Stimulated activated CD4-positive, alpha-beta T cell treated with anti-CD3 and anti-CD28 coated beads, Interleukin-1b, Interleukin-23, amount 100 ng/mL, for 24 hours (primary cell): ENCODE measurements at regions not wholly inside any gene's neighbourhood (a gene's known extent, or its start where the extent isn't known, plus 50 kb on each side); places are given as distances from the start of the nearest gene placed in this dataset.
"Not testable (repeated sequence)": the region's sequence is repeated elsewhere in the genome, so short reads cannot be mapped to it uniquely, and the experiment has no call there.

Experiments
- DNase-seq, 4 experiments: peaks; one replicate each; pipeline ENCODE4 v3.0.0-alpha.2; 2020; ENCODE audit warnings: low read depth in 4 of 4, low spot score in 1 of 4

- no peak for DNase-seq
These were observed 118.1 kb upstream of the FOXN3 start for GRCh38 chr14:89534902-89535685.

DNA sequence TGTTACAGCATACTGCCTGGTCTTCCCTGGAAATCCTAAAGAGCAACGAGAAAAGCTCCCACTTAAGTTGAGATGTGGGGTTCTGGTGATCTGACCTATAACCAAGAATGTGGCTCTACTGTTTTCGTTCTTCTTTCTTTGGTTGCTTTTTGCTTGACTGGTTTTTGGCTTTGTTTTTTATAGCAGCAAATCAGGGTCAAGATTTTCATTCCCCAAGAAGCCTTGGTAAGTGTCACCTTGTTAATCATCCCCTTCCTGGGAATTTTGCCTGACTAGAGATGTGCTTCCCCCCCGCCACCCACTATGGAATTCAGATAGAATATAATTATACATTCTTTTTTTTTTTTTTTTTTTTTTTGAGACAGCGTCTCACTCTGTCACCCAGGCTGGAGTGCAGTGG, 116.7 kb upstream of the FOXN3 start:
- DNase-seq, result no peak

DNA sequence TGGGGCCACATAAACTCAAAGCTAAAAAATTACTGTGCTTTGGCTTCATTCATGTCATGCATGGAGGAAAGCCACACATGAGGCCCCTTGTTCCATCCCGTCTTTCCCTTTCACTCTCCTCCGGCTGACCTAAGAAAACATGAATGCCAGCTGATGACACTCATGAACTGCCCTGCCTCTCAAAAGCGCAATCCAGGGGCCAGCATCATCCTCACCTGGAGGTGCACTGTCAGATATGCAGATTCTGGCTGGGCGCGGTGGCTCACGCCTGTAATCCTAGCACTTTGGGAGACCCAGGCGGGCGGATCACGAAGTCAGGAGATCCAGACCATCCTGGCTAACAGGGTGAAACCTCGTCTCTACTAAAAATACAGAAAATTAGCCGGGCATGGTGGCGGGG, 116.1 kb upstream of the FOXN3 start:
- DNase-seq, result no peak

DNA sequence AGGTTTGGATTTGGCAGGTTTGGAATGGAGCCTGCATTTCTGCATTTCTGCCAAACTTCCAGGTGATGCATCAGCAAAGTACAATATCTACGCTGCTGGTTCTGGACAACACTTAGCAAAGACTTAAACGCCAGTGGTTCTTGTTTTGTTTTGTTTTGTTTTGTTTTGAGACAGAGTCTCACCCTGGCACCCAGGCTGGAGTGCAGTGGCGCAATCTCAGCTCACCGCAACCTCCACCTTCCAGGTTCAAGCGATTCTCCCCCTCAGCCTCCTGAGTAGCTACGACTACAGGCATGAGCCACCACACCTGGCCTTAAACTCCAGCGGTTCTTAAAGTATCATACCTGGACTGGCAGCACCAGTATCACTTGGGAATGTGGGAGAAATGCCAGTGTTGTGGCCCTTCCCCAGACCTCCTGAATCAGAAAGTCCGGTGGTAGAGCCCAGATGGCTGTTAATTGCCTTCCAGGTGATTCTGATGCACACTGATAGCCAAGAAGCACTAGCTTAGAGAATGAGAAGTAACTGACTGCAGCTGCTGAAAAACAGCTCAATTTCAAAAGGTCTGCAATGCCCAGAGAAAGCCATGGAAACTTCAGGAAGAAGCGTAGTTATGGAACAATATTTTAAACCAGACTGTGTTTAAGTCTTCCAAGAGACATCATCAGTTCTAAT, 114.8 kb upstream of the FOXN3 start:
- DNase-seq, result no peak

DNA sequence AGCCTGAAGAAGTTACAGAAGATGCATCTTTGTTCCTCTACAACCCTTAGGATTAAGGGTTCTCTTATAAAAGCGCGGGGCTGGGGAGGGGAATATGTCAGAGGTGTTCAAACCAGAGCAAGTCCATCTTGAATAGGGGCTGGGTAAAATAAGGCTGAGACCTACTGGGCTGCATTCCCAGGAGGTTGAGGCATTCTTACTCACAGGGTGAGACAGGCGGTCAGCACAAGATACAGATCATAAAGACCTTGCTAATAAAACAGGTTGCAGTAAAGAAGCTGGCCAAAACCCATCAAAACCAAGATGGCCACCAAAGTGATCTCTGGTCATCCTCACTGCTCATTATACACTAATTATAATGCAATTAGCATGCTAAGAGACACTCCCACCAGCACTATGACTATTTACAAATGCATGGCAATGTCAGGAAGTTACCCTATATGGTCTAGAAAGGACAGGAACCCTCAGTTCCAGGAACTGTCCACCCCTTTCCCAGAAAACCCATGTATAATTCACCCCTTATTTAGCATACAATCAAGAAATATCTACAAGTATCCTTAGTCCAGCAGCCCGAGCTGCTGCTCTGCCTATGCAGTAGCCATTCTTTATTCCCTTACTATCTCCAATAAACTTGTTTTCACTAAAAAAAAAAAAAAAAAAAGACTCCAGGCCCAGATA, 108.1 kb upstream of the FOXN3 start:
- DNase-seq, result no peak

DNA sequence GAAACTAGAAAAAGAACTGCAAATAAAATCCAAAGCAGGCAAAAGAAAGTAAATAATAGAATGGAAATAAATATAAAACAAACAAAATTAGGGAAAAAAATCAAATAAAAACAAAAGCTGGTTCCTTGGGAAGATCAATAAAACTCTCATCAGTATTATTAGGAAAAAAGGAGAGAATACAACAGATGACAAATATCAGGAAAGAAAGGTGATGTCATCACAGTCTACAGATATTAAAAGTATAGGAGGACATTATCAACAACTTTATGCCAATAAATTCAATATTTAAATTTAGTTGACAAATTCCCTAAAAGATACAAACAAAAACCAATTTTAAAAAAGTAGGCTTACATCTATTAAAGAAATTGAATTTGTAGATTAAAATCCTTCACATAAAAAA, 107.4 kb upstream of the FOXN3 start:
- DNase-seq, result no peak

- no peak for DNase-seq
These were observed 105.0 kb upstream of the FOXN3 start for GRCh38 chr14:89521988-89522387.

DNA sequence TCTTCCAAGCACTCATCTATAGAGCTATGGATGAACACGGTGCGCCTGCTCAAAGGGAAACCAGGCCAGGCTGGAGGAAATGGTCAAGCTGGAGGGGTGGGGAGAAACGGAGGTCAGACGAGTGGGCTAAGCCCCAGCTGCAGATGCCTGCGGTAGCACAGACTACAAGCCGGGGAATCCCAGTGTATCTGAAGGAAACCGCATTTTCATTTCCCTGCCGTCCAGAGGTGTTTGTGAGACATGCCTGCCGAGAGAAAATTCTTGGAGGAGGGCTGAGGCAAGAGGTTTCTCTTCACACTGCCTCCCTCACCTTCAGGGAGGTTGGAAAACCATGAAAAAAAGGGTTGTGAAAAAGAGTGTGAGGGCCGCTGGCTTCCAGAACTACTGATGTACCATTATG, 102.0 kb upstream of the FOXN3 start:
- DNase-seq, result no peak

- DNase-seq, result no peak
These were observed 99.1 kb upstream of the FOXN3 start for GRCh38 chr14:89516173-89516572.

DNA sequence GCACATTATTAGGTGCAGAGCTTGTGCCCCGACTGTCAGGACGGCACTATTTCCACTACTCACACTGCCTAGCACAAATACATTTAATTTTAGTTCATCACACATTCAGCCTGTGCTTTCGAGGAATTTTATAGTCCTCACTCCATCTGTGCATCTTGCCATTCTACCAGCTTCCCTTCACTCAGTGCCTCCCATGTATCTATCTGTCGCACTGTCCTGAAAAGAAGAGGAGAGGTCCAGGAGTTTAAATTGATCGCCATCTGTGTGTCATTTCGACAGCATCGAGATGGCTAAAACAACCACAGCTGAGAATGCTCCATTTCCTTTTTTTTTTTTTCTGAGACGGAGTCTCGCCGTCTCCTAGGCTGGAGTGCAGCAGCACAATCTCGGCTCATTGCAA, 97.6 kb upstream of the FOXN3 start:
- no peak for DNase-seq

- no peak for DNase-seq
These were observed 92.9 kb upstream of the FOXN3 start for GRCh38 chr14:89509891-89510290.

DNA sequence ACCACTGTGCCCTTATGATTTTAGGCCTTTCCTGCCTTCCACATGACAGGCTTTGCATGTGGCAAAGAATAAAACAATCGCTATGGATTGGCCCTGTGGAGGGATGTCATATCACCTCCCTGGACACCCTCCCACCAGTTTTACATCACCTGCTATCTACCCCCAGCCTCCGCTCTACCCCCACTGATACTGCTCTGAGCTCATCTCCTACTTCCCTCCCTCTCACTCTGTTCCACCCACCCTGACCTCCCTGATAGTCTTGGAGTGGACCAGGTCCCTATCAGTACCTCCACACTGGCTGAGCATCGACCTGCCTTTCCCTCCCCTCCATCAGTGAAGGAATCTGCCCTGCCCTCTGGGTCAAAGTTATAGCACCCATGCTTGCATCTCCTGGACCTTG, 91.8 kb upstream of the FOXN3 start:
- DNase-seq, result no peak

DNA sequence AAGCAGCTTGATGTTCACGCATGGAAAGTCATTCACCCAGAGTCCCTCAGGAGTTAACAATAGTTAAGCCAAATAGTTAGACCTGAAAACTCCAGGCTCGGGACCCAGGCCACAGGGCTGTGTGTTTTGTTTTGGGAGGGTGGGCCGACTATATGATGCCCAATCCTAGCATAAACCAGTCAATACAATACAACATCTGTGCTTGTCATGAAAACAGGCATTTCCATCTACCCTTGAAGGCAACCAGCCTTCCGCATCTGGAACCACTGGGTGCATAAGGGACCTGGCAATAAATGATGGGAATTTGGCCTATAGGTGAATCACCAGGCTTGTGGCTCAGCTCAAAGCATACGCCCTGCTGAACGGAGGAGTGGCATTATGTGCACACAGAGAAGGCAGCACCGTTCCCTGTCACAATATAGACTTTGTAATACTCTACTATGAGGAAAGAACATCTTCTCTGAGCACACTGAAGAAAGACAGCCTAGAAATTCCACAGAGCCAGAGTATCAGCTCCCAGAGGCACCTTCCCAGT, 91.0 kb upstream of the FOXN3 start:
- DNase-seq, result no peak

GRCh38 chr14:89507521-89507920, 90.5 kb upstream of the FOXN3 start:
- DNase-seq, result no peak

DNA sequence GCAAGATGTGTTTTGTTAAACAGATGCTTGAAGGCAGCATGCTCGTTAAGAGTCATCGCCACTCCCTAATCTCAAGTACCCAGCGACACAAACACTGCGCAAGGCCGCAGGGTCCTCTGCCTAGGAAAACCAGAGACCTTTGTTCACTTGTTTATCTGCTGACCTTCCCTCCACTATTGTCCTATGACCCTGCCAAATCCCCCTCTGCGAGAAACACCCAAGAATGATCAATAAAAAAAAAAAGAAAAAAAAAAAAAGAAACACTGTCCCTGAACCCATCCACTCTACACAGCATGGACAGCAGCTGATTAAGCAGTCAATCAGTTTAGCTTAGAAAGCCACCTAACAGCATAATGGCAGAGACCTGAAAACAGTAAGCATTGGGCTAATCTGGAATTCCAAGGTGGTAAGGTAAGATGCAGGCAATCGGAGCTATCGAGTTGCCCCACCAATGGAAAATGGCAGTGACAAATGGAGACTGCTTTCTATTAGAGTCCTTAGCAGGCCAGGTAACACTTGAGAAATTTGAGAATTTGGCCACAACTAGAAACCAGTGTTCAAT, 89.9 kb upstream of the FOXN3 start:
- DNase-seq, result not testable (repeated sequence)

DNA sequence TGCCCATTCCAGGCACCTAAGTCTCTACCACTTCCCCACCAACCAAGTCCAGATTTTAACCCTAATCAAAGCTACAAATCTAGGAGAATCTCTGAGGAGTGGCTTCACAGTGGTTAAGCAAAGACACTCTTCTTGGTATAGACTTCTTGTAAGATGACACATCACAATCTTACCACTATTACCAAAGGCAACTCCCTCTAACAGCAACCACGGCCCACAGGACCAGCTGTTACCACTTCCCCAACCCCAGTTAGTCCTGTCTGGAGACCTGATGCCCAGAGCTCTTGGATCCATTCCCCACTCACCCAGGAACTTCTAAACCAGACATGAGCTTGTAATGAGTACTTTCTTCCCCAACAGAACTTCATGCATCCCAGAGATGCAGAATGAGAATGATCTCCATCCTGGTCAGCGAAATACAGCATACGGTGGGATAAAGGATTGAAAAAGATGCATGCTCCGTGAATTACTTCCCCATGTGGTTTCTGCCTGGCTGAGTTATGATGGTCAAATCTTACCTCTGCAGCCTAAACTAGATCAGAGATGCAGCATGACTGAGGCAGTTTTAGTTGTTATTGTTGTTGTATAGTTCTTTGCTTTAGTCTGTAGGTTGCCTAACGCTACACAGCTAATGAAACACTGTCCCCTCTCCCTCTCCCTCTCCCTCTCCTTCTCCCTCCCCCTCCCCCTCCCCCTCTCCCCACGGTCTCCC, 87.7 kb upstream of the FOXN3 start:
- no peak for DNase-seq

GRCh38 chr14:89504091-89504490, 87.1 kb upstream of the FOXN3 start:
- no peak for DNase-seq

GRCh38 chr14:89503431-89503996, 86.5 kb upstream of the FOXN3 start:
- no peak for DNase-seq

DNA sequence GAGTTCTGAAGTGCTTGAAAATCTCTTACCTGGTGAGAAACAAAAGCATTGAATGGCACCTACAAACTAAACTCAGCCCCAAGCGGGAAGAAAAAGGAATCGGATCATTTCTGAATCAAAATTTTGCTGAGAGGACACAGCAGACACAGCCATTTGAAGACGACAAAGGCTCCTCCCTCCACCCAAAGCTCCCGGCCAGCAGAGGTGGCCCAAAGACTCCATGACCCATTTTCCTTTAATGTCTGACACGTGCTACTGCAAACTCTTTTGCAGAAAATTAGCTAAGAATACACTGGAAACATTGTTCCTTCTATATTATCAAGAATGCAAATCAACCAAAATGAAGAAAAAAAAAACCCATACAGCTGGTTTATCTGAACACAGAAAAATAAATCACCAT, 85.9 kb upstream of the FOXN3 start:
- no peak for DNase-seq

DNA sequence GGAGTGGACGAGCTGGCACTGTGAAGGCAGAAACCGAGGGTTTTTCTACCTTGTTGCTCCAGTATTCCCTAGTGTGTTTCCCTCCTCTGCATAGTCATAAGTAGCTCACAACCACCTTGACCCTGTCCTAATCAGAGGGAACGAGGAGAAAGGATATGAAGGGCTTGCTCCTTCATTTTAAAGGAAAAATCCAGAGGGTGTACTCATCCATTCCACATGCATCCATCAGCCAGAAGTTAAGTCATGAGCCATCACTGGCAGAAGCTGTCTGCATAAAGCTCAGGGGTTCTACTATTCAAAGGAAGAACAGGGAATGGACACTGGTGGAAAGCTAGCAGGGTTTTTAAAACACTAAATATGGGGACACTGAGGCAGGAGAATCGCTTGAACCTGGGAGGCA, 84.3 kb upstream of the FOXN3 start:
- no peak for DNase-seq

- no peak for DNase-seq
These were observed 83.3 kb upstream of the FOXN3 start for GRCh38 chr14:89500303-89500702.
